SKM-1 (cell line): ENCODE measurements at regions not wholly inside any gene's neighbourhood (a gene's known extent, or its start where the extent isn't known, plus 50 kb on each side); places are given as distances from the start of the nearest gene placed in this dataset.
A peak's percentile ranks its signal among the peaks of the same experiment; 100 is the strongest.
"Not testable (repeated sequence)": the region's sequence is repeated elsewhere in the genome, so short reads cannot be mapped to it uniquely, and the experiment has no call there.

ENCODE experiments used
- DNase-seq: peaks from one replicate; lab custom pipeline; 2025; ENCODE audit not compliant: unreplicated experiment; lab: John Stamatoyannopoulos, UW

DNA sequence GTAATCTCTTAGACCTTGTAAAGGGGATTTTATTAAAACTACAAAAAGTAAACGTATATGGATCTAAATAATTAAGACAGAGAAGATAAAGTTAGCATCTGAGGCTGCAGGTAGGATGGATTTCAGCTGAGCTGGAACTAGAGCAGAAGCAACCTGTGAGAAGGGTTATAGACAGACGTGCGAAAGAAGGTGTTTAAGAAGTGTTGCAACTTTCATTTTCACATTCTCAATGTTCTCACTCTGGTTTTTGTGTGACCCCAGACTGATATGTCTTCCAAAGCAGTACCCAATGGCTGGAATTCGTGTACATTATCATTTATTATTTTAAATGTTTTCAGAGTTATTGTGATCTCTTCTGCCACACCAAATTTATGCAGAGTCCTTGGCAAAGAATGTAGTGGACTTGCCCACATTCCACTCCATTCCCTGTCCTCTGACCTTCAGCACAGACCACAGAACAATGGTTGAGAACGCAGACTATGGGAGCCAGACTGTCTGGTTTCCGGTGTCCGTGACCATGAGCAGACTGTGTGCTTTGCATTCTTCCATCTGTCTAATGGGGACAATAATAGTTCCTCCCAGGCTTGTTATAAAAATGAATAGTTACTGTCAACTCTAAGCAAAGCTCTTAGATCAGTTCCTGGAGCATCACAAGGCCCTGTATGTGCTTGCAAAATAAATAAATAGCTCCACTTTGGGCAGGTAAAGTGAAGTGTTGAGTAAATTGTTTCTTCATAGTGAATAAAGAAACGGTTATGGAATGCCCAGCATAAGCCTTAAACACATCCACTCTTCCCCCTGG, 140.6 kb upstream of the SAMSN1 start:
- no peak for DNase-seq

- DNase-seq = peak; percentile 74
Measured at GRCh38 chr21:14685568-14685967, 139.5 kb upstream of the SAMSN1 start.

DNA sequence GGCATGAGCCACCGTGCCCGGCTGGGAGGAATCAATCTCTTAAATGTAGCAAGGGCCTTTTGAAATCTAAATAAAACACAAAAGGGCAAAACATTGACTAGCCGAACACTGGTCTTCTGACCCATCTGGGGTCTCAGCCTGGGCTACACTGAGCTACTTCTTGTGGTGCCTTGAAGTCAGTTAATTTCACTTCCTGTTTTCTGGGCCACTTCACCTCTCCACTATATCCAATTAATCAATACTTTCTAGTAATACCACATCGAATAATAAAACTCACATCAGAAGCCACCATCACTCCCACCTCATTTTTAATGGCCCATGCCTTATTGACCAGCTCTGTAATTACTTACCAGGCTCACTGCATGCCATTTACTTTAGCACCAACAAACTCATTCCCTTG, 138.0 kb upstream of the SAMSN1 start:
- DNase-seq = no peak

DNA sequence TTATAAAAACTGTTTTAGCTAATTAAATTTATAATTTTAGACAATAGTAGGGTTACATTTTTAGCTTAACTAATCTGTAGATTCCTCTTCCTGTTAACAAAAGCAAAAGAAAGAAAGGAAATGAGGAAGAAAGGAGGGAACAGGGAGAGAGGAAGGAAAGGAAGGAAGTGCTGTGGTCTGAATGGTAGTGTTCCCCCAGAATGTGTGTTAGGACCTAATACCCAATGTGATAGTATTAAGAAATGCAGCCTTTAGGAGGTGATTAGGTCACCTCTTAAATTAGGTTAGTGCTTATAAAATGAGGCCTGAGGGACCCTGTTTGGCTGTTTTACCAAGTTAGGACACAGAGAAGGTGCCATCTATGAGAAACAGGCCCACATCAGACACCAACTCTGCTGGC, 136.9 kb upstream of the SAMSN1 start:
- peak; percentile 25 for DNase-seq

DNA sequence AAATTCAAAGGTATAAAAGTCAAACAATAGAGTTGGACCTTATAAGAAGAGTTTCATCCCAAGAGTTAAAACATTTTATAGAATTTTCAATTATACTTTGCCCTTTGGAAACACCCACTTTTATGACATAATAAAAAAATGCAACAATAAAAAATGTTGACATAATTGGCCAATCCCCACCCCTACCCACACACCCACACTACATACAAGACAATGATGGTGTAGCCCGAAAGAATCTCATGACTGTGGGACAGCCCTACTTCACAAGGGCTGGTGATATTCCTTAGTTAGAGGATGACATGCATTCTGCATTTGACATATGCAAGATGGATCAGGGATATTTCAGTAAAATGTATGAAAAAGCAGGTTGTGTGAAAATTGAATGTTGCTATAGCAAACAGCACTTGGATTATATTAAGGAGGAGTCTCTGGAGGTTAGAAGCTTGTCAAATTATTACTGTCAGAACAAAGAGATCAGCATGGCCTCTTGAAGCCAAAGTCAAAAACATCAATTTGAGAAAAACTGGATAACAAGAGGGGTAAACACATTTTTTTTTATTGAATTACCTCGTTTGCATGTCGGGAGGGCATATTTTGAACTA, 133.0 kb upstream of the SAMSN1 start:
- no peak for DNase-seq

- no peak for DNase-seq
Measured at GRCh38 chr21:14677639-14678179, 131.6 kb upstream of the SAMSN1 start.

DNA sequence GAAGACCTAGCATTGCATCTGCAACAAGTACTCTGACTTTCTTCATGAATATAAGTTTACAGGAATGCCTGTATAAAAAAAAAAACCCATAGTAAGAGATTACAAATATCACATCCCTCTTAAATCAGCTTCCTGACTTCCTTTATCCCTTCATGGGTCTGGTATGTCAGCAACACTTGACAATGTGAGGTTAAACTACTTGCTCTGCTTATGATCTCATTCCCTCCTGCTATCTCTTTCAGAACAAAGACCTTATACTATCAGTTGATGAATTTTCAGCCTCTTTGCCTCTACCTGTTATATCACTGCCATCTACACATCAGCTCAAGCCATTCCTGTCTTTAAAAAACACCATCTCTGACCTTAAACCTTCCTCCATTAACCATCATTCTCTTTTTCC, 130.9 kb upstream of the SAMSN1 start:
- DNase-seq = no peak

GRCh38 chr21:14675774-14676530, 129.8 kb upstream of the SAMSN1 start:
- peak; percentile 26 for DNase-seq

GRCh38 chr21:14673649-14674048, 127.5 kb upstream of the SAMSN1 start:
- no peak for DNase-seq

DNA sequence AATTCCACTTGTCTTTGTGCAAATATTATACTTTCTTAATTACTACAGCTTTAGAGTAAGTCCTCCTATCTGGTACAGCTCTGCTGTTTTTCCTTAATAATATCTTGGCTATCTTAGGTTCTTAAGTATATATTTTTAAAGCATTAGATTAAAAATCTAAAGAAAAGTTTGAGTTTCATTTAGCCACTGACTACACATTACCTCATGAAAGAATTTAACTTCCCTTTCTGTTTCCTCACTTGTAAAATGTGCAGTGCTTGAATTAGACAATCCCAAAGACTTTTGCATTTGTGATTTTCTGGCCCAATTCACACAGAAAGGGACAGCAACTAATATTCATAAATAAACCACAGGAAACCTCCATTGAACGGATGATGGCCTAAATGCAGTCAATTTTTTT, 126.4 kb upstream of the SAMSN1 start:
- no peak for DNase-seq

GRCh38 chr21:14670409-14670808, 124.3 kb upstream of the SAMSN1 start:
- DNase-seq = no peak

GRCh38 chr21:14669092-14669491, 123.0 kb upstream of the SAMSN1 start:
- not testable (repeated sequence) for DNase-seq

DNA sequence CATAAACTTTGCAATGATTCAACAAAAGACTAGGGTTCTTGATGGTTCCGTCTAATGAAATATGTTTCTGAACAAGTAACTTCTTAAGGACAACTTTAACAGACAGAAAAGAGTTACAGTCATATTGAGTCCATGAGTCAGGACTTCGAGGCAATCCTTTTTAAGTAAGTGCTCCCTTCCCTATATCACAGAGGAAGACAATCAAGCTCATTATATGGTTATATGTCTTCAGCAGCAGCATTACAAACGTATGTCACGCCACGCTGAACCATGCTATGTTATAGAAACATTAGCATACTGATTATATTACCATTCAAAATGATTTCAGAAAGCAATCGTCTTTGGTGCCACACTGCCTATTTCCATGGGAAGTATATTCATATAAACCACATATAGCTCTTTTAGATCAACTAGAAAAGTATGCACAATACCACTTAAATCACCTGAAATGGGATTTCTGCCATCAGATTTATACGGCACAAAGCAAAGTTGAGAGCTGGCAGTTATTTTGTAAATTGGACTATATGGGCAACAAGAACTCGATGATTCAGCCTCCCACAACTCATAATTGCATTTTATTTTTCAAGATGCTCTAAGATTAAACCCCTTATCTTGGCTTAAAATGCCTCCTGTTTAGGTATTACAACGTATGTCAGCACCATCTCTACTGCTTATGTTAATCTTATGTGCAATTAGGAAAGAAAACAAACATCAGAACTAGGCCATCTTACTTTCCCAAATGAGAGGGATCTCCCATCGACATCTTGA, 111.3 kb upstream of the SAMSN1 start:
- no peak for DNase-seq

- DNase-seq = no peak
Measured at GRCh38 chr21:14646893-14647292, 100.8 kb upstream of the SAMSN1 start.

GRCh38 chr21:14645702-14646101, 99.6 kb upstream of the SAMSN1 start:
- DNase-seq = no peak

GRCh38 chr21:14632359-14632758, 86.2 kb upstream of the SAMSN1 start:
- no peak for DNase-seq

DNA sequence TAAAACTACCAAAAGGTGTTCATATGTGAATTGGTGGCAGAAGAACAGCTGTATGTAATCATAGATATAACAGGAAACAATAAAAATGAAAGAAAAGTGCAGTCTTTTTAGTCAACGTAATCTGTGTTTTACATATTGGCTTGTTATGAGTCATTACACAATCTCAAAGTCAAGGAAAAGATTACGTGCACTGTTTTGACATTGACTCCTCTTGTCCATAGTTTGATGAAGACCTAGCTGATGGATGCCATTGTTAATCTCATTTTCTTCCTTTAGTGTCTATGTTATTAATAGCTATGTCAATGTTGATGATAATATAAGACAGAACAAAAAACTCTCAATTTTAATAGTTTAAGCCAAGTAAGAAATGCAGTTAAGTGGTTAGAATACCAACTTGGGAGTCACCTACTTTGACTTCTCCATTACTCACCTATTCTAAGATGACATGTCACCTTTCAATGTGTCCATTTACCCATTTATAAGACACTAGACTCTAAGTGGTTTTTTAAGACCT, 84.5 kb upstream of the SAMSN1 start:
- DNase-seq = no peak

- no peak for DNase-seq
Measured at GRCh38 chr21:14629461-14629860, 83.3 kb upstream of the SAMSN1 start.

- not testable (repeated sequence) for DNase-seq
Measured at GRCh38 chr21:14623079-14623478, 77.0 kb upstream of the SAMSN1 start.

- peak; percentile 23 for DNase-seq
Measured at GRCh38 chr21:14620152-14620551, 74.0 kb upstream of the SAMSN1 start.

GRCh38 chr21:14617871-14618270, 71.8 kb upstream of the SAMSN1 start:
- DNase-seq = no peak
